GM21367 (cell line): ENCODE measurements at regions not wholly inside any gene's neighbourhood (a gene's known extent, or its start where the extent isn't known, plus 50 kb on each side); places are given as distances from the start of the nearest gene placed in this dataset.

ENCODE experiments used
- ATAC-seq: cut with Tn5 transposase; IDR thresholded peaks from one replicate; pipeline ENCODE4 v1.9.1; 2021; ENCODE audit not compliant: unreplicated experiment

DNA sequence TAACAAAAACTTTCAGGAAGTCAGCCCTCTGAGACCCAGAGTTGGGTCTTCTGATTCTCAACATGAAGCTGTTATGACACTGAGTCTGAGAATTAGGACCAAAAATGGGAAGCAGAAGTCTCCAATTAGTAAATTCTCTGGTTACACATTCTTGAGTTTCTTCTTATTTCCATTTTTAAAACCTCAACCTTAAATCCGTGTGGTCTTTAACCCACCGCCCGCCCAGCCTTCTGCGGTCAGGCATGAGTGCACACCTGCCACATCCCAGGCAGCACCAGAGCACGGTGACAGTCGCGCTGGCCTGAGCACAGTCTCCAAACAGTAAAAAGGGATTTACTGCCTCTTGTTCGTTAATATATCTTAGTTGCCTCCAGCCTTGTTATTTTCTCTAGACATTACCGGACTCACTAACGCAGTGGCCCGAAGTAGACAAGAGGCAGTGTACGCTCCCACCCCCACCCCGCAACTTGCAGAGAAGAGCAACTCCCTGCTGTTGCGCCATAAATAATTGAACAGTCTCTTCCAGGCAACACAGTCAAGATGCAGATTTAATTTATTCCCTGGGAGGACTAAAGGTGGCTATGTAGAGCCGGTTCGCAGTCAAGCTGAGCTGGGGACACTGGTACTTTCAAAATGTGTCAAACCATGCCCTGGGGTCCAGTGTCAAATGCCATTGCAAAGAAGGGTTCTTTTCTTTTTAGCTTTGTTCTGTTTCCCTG lies 147.0 kb upstream of the CELF2 start:
- ATAC-seq, result no peak

DNA sequence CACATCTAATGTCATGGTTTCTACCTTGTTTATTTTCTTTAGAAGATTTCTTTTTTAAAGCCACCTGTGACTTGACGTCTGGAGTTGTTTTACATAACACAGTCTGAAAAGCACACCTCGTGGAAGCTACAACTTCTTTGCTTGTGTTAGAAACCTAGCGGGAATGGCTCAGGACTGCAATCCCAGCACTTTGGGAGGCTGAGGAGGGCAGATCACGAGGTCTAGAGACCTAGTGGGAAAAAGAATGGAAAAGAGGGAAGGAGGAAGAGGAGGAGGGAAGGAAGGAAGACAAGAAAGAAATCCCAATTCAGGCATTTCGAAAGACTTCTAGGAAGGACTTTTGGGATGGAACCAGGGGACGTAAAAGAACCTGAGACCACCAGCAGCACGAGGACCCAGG lies 146.3 kb upstream of the CELF2 start:
- ATAC-seq, result no peak

- ATAC-seq, result no peak
Measured at GRCh38 chr10:10872035-10872673, 145.5 kb upstream of the CELF2 start.

DNA sequence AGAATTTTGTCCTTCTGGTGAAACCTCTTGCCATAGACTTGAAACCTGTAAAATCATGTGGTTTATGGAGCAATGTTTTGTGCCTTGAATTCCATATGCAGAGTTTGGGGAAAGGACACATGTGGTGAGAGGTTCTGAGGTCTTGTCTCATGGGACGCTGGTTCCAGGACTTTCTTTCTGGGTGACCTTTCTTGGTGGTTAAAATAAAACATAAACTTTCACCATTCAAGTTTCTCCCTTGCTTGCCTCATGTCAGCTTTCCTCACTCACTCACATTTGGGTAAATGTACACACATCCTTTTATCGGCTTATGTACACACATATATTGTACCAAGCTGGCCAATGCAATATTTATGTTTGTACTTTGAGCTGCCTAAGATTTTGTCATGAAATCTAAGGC lies 144.9 kb upstream of the CELF2 start:
- ATAC-seq, result no peak

GRCh38 chr10:10873289-10873688 lies 144.4 kb upstream of the CELF2 start:
- no peak for ATAC-seq

GRCh38 chr10:10873915-10874314 lies 143.8 kb upstream of the CELF2 start:
- no peak for ATAC-seq

GRCh38 chr10:10878963-10879362 lies 138.7 kb upstream of the CELF2 start:
- no peak for ATAC-seq

GRCh38 chr10:10881117-10881813 lies 136.4 kb upstream of the CELF2 start:
- no peak for ATAC-seq

GRCh38 chr10:10883737-10884136 lies 133.9 kb upstream of the CELF2 start:
- no peak for ATAC-seq

DNA sequence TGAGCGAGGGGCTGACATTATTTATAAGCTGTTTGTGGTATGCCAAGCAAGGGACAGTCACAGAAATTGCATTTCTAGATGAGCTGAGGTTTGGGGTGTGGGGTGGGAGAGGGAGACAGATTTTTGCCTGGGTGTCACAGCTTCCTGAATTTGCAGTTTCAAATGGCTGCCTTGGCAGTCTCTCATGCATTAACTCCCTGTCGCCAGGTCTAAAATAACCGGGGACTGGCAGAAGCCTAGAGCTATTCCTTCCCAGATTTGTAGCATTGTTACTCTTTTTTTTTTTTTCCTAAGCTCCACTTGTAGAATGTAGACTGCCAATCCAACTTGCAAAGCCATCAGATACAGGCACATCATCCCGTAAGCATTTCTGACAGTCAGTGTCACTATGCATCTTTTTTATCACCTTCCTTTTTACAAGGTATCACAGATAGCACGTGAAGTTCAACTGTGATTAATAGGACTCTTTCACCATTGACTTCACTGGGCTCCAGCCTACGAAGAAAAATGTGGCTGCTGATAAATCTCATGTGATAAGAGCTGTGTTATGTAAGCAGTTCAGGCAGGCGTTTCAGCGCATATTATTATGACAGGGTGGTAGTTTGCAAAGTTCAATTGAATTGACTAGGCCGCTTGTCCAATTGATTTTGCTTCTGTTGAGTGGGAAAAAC lies 130.7 kb upstream of the CELF2 start:
- ATAC-seq, result no peak

DNA sequence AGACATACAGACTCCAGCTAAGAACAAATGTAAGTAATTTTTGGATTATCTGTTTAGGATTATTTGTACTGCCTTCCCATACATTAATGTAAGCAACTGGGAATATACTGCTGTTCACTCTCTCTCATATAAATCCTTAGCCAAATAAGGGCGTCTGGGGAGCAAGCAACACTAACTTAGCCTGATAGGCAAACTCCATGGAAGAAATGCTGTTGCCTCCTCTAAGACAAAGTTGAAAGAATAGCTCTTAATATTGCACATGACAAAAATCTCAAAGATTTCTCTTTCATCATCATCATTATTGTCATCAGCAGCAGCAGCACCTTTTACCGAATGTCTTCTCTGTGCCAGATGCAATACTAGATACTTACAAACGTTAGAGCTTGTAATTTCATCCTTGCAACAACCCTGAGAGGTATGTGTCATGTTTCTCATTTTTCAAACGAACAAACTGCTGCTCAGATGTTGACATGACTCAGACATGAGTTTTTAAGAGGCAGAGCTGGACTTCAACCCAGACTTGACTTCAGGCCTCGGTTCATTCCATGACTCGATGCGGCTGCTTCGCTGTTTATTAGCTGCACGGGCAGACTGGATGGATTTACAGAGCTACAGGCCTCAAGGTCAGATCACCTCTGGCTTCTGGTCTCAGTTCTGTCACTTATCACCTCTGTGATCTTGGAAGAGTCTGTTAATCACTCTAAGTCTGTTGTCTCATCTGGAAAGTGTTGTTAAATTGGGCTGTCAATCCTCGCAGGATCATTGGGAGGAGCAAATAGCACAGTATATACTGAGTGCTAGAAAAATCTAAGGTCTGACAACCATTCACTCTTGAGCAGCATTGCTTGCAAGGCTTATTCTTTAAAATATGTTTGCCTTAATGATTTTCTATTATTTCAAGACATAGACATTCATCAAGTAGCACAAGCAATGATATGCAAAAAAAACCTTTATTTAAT lies 126.3 kb upstream of the CELF2 start:
- ATAC-seq, result no peak

GRCh38 chr10:10892290-10892875 lies 125.3 kb upstream of the CELF2 start:
- no peak for ATAC-seq

DNA sequence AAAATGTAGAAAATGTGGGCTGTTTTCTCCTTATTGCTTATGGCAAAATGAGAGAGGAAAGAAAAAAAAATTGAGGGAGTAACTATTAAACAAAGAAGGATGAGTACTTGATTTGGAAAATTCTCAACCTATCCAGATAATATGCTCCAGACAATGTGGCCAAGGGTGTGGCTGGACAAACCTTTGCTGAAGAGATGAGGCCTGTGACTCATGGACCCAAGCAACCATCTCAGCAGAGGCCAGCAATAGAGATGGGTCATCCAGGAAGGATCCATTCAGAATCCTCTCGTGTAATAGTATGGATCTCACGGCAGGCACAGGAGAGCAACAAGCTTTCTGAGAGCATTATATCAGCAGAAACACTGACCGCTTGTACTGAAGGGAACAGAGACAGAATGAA lies 120.3 kb upstream of the CELF2 start:
- ATAC-seq, result no peak

- ATAC-seq, result no peak
Measured at GRCh38 chr10:10901906-10902305, 115.8 kb upstream of the CELF2 start.

- no peak for ATAC-seq
Measured at GRCh38 chr10:10902951-10903350, 114.7 kb upstream of the CELF2 start.

- no peak for ATAC-seq
Measured at GRCh38 chr10:10903620-10904019, 114.1 kb upstream of the CELF2 start.

DNA sequence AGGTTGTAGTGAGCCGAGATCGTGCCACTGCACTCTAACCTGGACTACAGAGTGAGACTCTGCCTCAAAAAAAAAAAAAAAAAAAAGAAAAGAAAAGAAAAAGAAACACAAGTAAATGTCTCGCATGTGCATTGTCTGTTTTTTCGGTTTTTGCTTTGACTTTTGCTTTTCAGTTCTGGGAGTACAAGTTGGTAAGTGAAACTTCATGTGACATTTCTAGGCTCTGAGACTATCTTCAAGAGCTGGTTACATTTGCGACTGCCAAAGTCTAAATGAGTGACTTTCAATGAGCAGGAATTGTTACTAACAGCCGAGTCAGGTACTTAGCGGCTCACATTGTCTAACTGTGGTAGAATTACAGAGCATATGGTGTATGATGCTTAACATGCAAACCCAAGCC lies 107.0 kb upstream of the CELF2 start:
- ATAC-seq, result no peak

DNA sequence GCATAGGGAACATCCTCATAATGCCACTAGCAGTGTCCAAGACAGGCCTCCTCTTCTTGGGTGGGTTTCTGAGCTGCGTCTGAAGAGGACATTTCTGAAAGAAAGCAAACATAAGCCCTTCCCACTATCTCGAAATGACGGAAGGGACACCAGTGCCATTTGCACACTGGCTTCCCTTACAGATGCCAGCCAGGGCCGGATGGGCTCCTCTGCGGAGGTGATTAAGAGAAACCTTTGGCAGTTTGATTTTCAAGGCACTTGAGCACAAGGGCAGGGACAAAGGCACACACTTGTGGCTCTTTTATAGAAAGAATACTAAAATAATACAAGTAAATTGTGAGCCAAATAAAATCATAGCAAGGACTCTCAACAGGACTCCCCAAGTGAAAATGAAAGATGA lies 106.6 kb upstream of the CELF2 start:
- ATAC-seq, result no peak

- ATAC-seq, result no peak
Measured at GRCh38 chr10:10911471-10911921, 106.2 kb upstream of the CELF2 start.

DNA sequence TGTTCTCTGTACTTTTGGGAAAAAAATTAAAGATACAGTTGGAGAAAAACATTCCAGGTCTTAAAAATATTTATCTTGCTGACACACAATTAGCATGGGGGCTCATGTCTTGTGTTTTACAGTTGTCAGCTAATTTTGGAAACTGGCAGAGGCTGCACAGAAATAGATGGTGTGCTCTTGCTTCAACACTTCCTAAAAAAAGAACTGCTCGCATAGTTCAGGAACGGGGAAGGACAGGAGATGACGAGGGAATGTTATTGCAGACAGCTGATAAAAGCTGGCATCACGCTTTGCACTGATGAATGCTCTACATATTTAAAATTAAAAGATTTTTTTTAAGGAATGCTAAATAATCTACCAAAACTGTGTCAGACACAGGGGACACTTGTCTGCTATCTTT lies 103.5 kb upstream of the CELF2 start:
- ATAC-seq, result no peak
